CD14-positive monocyte (primary cell): ENCODE measurements at regions not wholly inside any gene's neighbourhood (a gene's known extent, or its start where the extent isn't known, plus 50 kb on each side); places are given as distances from the start of the nearest gene placed in this dataset.

Experiments
- DNase-seq, 3 donors: peaks; one replicate each; pipeline ENCODE4 v3.0.0-alpha.2; 2011 to 2022
- H2AFZ ChIP-seq: 2 replicates; pipeline ENCODE4 v1.6.0; 2012; ENCODE audit warnings: mild to moderate bottlenecking, low read depth, low read length, inconsistent platforms; ENCODE audit not compliant: insufficient read depth, poor library complexity, severe bottlenecking
- H3K27ac ChIP-seq, 2 donors: 1 replicate in 1 of 2; 2 replicates in 1 of 2; pipeline ENCODE4 v1.5.1; 2012 to 2013; ENCODE audit warnings: low read length in 2 of 2, control low read depth in 1 of 2, inconsistent platforms in 1 of 2, low read depth in 1 of 2, mild to moderate bottlenecking in 1 of 2
- H3K27me3 ChIP-seq, 2 donors: one replicate each; pipeline versions ENCODE4 v1.6.0 to v1.6.1; 2011 to 2013; ENCODE audit warnings: low read length in 2 of 2; ENCODE audit not compliant: control insufficient read depth in 2 of 2, insufficient read depth in 2 of 2
- H3K36me3 ChIP-seq, 2 donors: replicated peaks in 1 of 2; 1 replicate in 1 of 2; 2 replicates in 1 of 2; pipeline versions ENCODE4 v1.5.1 to v1.6.1; 2012 to 2013; ENCODE audit warnings: low read length in 2 of 2, control low read depth in 1 of 2, inconsistent platforms in 1 of 2, mild to moderate bottlenecking in 1 of 2; ENCODE audit not compliant: insufficient read depth in 2 of 2, control insufficient read depth in 1 of 2
- H3K4me1 ChIP-seq, 2 donors: 1 replicate in 1 of 2; 2 replicates in 1 of 2; pipeline versions ENCODE4 v1.5.1 to v1.6.1; 2012 to 2013; ENCODE audit warnings: low read length in 2 of 2, control low read depth in 1 of 2, inconsistent platforms in 1 of 2, mild to moderate bottlenecking in 1 of 2, moderate library complexity in 1 of 2; ENCODE audit not compliant: insufficient read depth in 2 of 2, control insufficient read depth in 1 of 2
- H3K4me2 ChIP-seq: replicated peaks from 2 replicates; pipeline ENCODE3; 2012; ENCODE audit warnings: low read length, moderate library complexity, mild to moderate bottlenecking; ENCODE audit not compliant: poor library complexity, severe bottlenecking; ENCODE audit errors: extremely low read depth
- H3K4me3 ChIP-seq, 3 experiments: fragments of 200-600 bp in 1 of 3; sonication (generic) in 1 of 3; replicated peaks in 1 of 3; 1 replicate in 2 of 3; 2 replicates in 1 of 3; pipeline ENCODE4 v1.5.1; 2011 to 2013; ENCODE audit warnings: low read length in 3 of 3, mild to moderate bottlenecking in 3 of 3, control low read depth in 2 of 3, low read depth in 2 of 3, inconsistent platforms in 1 of 3, moderate library complexity in 1 of 3
- H3K79me2 ChIP-seq: 2 replicates; pipeline ENCODE4 v1.6.0; 2012; ENCODE audit warnings: mild to moderate bottlenecking, control low read depth, inconsistent platforms, low read length, moderate library complexity; ENCODE audit not compliant: insufficient read depth
- H3K9ac ChIP-seq: 2 replicates; pipeline ENCODE4 v1.6.0; 2017; ENCODE audit warnings: low read length, mild to moderate bottlenecking; ENCODE audit not compliant: insufficient read depth, poor library complexity, severe bottlenecking
- H3K9me3 ChIP-seq, 2 donors: replicated peaks in 1 of 2; 1 replicate in 1 of 2; 2 replicates in 1 of 2; pipeline versions ENCODE4 v1.5.1 to v1.6.1; 2012 to 2013; ENCODE audit warnings: low read length in 2 of 2, control low read depth in 1 of 2; ENCODE audit not compliant: control insufficient read depth in 1 of 2, insufficient read depth in 1 of 2
- H4K20me1 ChIP-seq: 2 replicates; pipeline ENCODE4 v1.6.0; 2012; ENCODE audit warnings: mild to moderate bottlenecking, low read length, control low read depth, moderate library complexity; ENCODE audit not compliant: insufficient read depth
- H3K27ac Mint-ChIP-seq, 7 donors: one replicate each; pipeline ENCODE4 v1.8.0; 2020; ENCODE audit warnings: mild to moderate bottlenecking in 7 of 7, mixed read lengths in 7 of 7, moderate library complexity in 6 of 7, inconsistent platforms in 2 of 7
- H3K27me3 Mint-ChIP-seq, 3 donors: one replicate each; pipeline ENCODE4 v1.8.0; 2021 to 2022; ENCODE audit warnings: low read depth in 3 of 3, mild to moderate bottlenecking in 3 of 3, mixed read lengths in 3 of 3, moderate library complexity in 3 of 3, inconsistent platforms in 1 of 3
- H3K36me3 Mint-ChIP-seq, 2 donors: one replicate each; pipeline ENCODE4 v1.8.0; 2020; ENCODE audit warnings: mixed read lengths in 2 of 2, inconsistent platforms in 1 of 2, mild to moderate bottlenecking in 1 of 2
- H3K4me1 Mint-ChIP-seq: one replicate; pipeline ENCODE4 v1.8.0; 2020; ENCODE audit warnings: mild to moderate bottlenecking, mixed read lengths
- H3K4me3 Mint-ChIP-seq, 2 donors: one replicate each; pipeline ENCODE4 v1.8.0; 2020; ENCODE audit warnings: mild to moderate bottlenecking in 2 of 2, mixed read lengths in 2 of 2, moderate library complexity in 1 of 2
- H3K9me3 Mint-ChIP-seq, 7 donors: one replicate each; pipeline ENCODE4 v1.8.0; 2020 to 2022; ENCODE audit warnings: mixed read lengths in 7 of 7, mild to moderate bottlenecking in 6 of 7, moderate library complexity in 6 of 7, inconsistent platforms in 2 of 7
- CTCF ChIP-seq: fragments of 200-600 bp; IDR thresholded peaks from one replicate; pipeline ENCODE4 v1.8.0; 2022; ENCODE audit warnings: antibody characterized with exemption, mild to moderate bottlenecking
- WGBS: methylation state at CpG from one replicate; pipeline ENCODE4 v1.1.5; 2013; ENCODE audit warnings: missing lambda C conversion rate; ENCODE audit not compliant: insufficient coverage; 5-methylcytosine and 5-hydroxymethylcytosine counted together
- intact Hi-C, 2 donors: fragments of 100-400 bp; cut with micrococcal nuclease; formaldehyde crosslinking; loops; one replicate each; pipeline versions ENCODE4 v1.15.0 to v1.15.1; 2023

GRCh38 chr5:27315363-27316270 lies 277.2 kb upstream of the CDH9 start:
- Mint-ChIP-seq H3K27ac (no peak overlapping the region), H3K4me1 (no peaks in the 10 kb centered on the region), H3K4me3 (no peak overlapping the region), H3K9me3 (peaks cover 0 to 8% (median 5%) of the 10 kb centered on the region in 7 donors), H3K36me3 (no peaks in the 10 kb centered on the region), H3K27me3 (peaks cover 0 to 2% (median 0%) of the 10 kb centered on the region in 3 donors)
- no peaks in the 10 kb centered on the region for H3K27me3 ChIP-seq
- no peaks in the 10 kb centered on the region for H3K4me1 ChIP-seq
- intact Hi-C loops = no loop called here
- no peak for DNase-seq
- no peak for TF ChIP-seq CTCF
- no peaks in the 10 kb centered on the region for H3K36me3 ChIP-seq
- H4K20me1 ChIP-seq = no peaks in the 10 kb centered on the region
- H3K79me2 ChIP-seq = no peaks in the 10 kb centered on the region
- WGBS = 52% methylated on average over 2 of the region's 7 CpGs
- no peak overlapping the region for H3K9ac ChIP-seq
- peaks cover 3 to 5% of the 10 kb centered on the region in 2 donors for H3K9me3 ChIP-seq
- no peak overlapping the region for H3K27ac ChIP-seq
- H3K4me3 ChIP-seq = no peak overlapping the region
- H3K4me2 ChIP-seq = no peak overlapping the region
- H2AFZ ChIP-seq = no peak overlapping the region

GRCh38 chr5:27313549-27313948 lies 275.2 kb upstream of the CDH9 start:
- no peaks in the 10 kb centered on the region for H3K79me2 ChIP-seq
- no peak overlapping the region for H3K4me2 ChIP-seq
- no peaks in the 10 kb centered on the region for H3K4me1 ChIP-seq
- H3K9me3 ChIP-seq = peaks cover 0 to 3% of the 10 kb centered on the region in 2 donors
- H3K27me3 ChIP-seq = no peaks in the 10 kb centered on the region
- Mint-ChIP-seq H3K4me3 (no peak overlapping the region), H3K4me1 (no peaks in the 10 kb centered on the region), H3K36me3 (no peaks in the 10 kb centered on the region), H3K9me3 (peaks cover 0 to 6% (median 3%) of the 10 kb centered on the region in 7 donors), H3K27ac (no peak overlapping the region), H3K27me3 (no peaks in the 10 kb centered on the region)
- H2AFZ ChIP-seq = no peak overlapping the region
- DNase-seq = peak in 1 of 3 donors; percentile 7
- no peak overlapping the region for H3K4me3 ChIP-seq
- TF ChIP-seq CTCF = no peak
- no CpG with 5 or more reads among the region's 4 CpGs for WGBS
- no peaks in the 10 kb centered on the region for H3K36me3 ChIP-seq
- H4K20me1 ChIP-seq = no peaks in the 10 kb centered on the region
- intact Hi-C loops = no loop called here
- H3K9ac ChIP-seq = no peak overlapping the region
- H3K27ac ChIP-seq = no peak overlapping the region
